SK-N-SH treated with all-trans-retinoic acid at 6 μM for 48 hours (cell line): ENCODE measurements at regions not wholly inside any gene's neighbourhood (a gene's known extent, or its start where the extent isn't known, plus 50 kb on each side); places are given as distances from the start of the nearest gene placed in this dataset.

Source experiments
- ATAC-seq: fragments of 200-7000 bp; cut with Tn5 transposase; 3 replicates; pipeline ENCODE4 v1.9.1; 2020; ENCODE audit warnings: mild to moderate bottlenecking, moderate library complexity
- ARNTL ChIP-seq: fragments of 450-650 bp; formaldehyde crosslinking; IDR thresholded peaks from 2 replicates; pipeline ENCODE4 v1.5.0; 2020; ENCODE audit warnings: low read depth, mild to moderate bottlenecking, moderate library complexity, borderline replicate concordance
- BACH2 ChIP-seq: fragments of 250-450 bp; sonication (Bioruptor Pico); IDR thresholded peaks from 2 replicates; pipeline ENCODE4 v1.9.0; 2021; ENCODE audit warnings: mild to moderate bottlenecking, borderline replicate concordance
- CSDC2 ChIP-seq: fragments of 250-450 bp; sonication (Bioruptor Pico); IDR thresholded peaks from 2 replicates; pipeline ENCODE4 v1.5.0; 2020; ENCODE audit warnings: mild to moderate bottlenecking, moderate library complexity
- GLIS3 ChIP-seq: fragments of 250-450 bp; sonication (Bioruptor Pico); IDR thresholded peaks from 2 replicates; pipeline ENCODE4 v1.5.0; 2020; ENCODE audit warnings: mild to moderate bottlenecking, moderate library complexity
- ISL1 ChIP-seq: fragments of 250-450 bp; sonication (Bioruptor Pico); IDR thresholded peaks from 2 replicates; pipeline ENCODE4 v2.1.2; 2022; ENCODE audit warnings: mild to moderate bottlenecking, moderate library complexity
- OSR1 ChIP-seq: fragments of 250-450 bp; sonication (Bioruptor Pico); IDR thresholded peaks from 2 replicates; pipeline ENCODE4 v1.8.0; 2022; ENCODE audit warnings: moderate library complexity, mild to moderate bottlenecking, inconsistent platforms
- PPARA ChIP-seq: fragments of 250-450 bp; sonication (Bioruptor Pico); IDR thresholded peaks from 2 replicates; pipeline ENCODE4 v1.5.0; 2020; ENCODE audit warnings: mild to moderate bottlenecking, borderline replicate concordance
- RARB ChIP-seq: fragments of 250-450 bp; sonication (Bioruptor Pico); IDR thresholded peaks from 2 replicates; pipeline ENCODE4 v1.8.0; 2021; ENCODE audit warnings: mild to moderate bottlenecking, moderate library complexity
- SNAI2 ChIP-seq: fragments of 250-450 bp; sonication (Bioruptor Pico); IDR thresholded peaks from 2 replicates; pipeline ENCODE4 v1.5.0; 2020; ENCODE audit warnings: mild to moderate bottlenecking, moderate library complexity
- TCF4 ChIP-seq: fragments of 250-450 bp; sonication (Bioruptor Pico); IDR thresholded peaks from 2 replicates; pipeline ENCODE4 v1.8.0; 2021; ENCODE audit warnings: mild to moderate bottlenecking, moderate library complexity, borderline replicate concordance
- TOX ChIP-seq: fragments of 250-450 bp; sonication (Bioruptor Pico); IDR thresholded peaks from 2 replicates; pipeline ENCODE4 v1.8.0; 2021; ENCODE audit warnings: mild to moderate bottlenecking, moderate library complexity, borderline replicate concordance
- ZC3H10 ChIP-seq: fragments of 250-450 bp; sonication (Bioruptor Pico); IDR thresholded peaks from 2 replicates; pipeline ENCODE4 v1.5.1; 2021; ENCODE audit warnings: mild to moderate bottlenecking, moderate library complexity
- ZFP3 ChIP-seq: fragments of 250-450 bp; sonication (Bioruptor Pico); IDR thresholded peaks from 2 replicates; pipeline ENCODE4 v1.5.0; 2020; ENCODE audit warnings: mild to moderate bottlenecking, moderate library complexity
- ZFP30 ChIP-seq: fragments of 450-650 bp; formaldehyde crosslinking; IDR thresholded peaks from 2 replicates; pipeline ENCODE4 v1.5.0; 2022; ENCODE audit warnings: mild to moderate bottlenecking, moderate library complexity
- ZNF565 ChIP-seq: fragments of 450-650 bp; formaldehyde crosslinking; conservative IDR thresholded peaks from 2 replicates; pipeline ENCODE4 v1.5.0; 2020; ENCODE audit warnings: low read depth, mild to moderate bottlenecking, moderate library complexity
- ZNF8 ChIP-seq: fragments of 450-650 bp; formaldehyde crosslinking; IDR thresholded peaks from 2 replicates; pipeline ENCODE4 v1.5.0; 2020; ENCODE audit warnings: mild to moderate bottlenecking, moderate library complexity
- TF ChIP-seq, protein P1 (sequence below): fragments of 250-450 bp; sonication (Bioruptor Pico); IDR thresholded peaks from 2 replicates; pipeline ENCODE4 v1.8.0; 2020; ENCODE audit warnings: mild to moderate bottlenecking, moderate library complexity, borderline replicate concordance
- TF ChIP-seq, protein P2 (sequence below): fragments of 250-450 bp; sonication (Bioruptor Pico); IDR thresholded peaks from 2 replicates; pipeline ENCODE4 v1.5.0; 2020; ENCODE audit warnings: mild to moderate bottlenecking, moderate library complexity
- TF ChIP-seq, protein P3 (sequence below): fragments of 250-450 bp; sonication (Bioruptor Pico); IDR thresholded peaks from 2 replicates; pipeline ENCODE4 v1.5.1; 2021; ENCODE audit warnings: mild to moderate bottlenecking, moderate library complexity

DNA sequence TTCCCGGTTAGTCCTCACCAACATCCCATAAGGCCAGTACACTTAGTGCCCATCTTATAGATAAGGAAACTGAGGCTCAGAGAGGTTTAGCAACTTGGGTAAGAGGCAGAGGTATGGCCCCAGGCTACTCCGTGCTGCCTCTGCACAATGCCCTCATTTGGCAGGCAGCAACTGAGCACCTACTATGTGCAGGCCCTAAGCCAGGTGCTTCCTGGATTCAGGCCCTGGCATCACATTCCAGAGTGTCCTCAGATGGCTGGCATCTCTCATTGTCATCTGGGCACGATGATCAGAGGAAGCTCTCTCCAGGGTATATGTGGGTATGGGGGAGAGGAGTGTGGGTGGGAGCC is 53.8 kb upstream of the PSD2 start:
- TF ChIP-seq OSR1 (CRISPR knock-in tag) (no peak), BACH2 (no peak), RARB (CRISPR knock-in tag) (no peak), ZC3H10 (no peak), ISL1 (CRISPR knock-in tag) (no peak), CSDC2 (CRISPR knock-in tag) (no peak), GLIS3 (no peak), ZNF565 (CRISPR knock-in tag) (no peak), TOX (CRISPR knock-in tag) (no peak), ZFP30 (CRISPR knock-in tag) (no peak)
- TF ChIP-seq, protein P1, sequence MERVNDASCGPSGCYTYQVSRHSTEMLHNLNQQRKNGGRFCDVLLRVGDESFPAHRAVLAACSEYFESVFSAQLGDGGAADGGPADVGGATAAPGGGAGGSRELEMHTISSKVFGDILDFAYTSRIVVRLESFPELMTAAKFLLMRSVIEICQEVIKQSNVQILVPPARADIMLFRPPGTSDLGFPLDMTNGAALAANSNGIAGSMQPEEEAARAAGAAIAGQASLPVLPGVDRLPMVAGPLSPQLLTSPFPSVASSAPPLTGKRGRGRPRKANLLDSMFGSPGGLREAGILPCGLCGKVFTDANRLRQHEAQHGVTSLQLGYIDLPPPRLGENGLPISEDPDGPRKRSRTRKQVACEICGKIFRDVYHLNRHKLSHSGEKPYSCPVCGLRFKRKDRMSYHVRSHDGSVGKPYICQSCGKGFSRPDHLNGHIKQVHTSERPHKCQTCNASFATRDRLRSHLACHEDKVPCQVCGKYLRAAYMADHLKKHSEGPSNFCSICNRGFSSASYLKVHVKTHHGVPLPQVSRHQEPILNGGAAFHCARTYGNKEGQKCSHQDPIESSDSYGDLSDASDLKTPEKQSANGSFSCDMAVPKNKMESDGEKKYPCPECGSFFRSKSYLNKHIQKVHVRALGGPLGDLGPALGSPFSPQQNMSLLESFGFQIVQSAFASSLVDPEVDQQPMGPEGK (CRISPR knock-in tag): no peak
- TF ChIP-seq, protein P2, sequence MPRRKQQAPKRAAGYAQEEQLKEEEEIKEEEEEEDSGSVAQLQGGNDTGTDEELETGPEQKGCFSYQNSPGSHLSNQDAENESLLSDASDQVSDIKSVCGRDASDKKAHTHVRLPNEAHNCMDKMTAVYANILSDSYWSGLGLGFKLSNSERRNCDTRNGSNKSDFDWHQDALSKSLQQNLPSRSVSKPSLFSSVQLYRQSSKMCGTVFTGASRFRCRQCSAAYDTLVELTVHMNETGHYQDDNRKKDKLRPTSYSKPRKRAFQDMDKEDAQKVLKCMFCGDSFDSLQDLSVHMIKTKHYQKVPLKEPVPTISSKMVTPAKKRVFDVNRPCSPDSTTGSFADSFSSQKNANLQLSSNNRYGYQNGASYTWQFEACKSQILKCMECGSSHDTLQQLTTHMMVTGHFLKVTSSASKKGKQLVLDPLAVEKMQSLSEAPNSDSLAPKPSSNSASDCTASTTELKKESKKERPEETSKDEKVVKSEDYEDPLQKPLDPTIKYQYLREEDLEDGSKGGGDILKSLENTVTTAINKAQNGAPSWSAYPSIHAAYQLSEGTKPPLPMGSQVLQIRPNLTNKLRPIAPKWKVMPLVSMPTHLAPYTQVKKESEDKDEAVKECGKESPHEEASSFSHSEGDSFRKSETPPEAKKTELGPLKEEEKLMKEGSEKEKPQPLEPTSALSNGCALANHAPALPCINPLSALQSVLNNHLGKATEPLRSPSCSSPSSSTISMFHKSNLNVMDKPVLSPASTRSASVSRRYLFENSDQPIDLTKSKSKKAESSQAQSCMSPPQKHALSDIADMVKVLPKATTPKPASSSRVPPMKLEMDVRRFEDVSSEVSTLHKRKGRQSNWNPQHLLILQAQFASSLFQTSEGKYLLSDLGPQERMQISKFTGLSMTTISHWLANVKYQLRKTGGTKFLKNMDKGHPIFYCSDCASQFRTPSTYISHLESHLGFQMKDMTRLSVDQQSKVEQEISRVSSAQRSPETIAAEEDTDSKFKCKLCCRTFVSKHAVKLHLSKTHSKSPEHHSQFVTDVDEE: no peak
- no peak for ATAC-seq

DNA sequence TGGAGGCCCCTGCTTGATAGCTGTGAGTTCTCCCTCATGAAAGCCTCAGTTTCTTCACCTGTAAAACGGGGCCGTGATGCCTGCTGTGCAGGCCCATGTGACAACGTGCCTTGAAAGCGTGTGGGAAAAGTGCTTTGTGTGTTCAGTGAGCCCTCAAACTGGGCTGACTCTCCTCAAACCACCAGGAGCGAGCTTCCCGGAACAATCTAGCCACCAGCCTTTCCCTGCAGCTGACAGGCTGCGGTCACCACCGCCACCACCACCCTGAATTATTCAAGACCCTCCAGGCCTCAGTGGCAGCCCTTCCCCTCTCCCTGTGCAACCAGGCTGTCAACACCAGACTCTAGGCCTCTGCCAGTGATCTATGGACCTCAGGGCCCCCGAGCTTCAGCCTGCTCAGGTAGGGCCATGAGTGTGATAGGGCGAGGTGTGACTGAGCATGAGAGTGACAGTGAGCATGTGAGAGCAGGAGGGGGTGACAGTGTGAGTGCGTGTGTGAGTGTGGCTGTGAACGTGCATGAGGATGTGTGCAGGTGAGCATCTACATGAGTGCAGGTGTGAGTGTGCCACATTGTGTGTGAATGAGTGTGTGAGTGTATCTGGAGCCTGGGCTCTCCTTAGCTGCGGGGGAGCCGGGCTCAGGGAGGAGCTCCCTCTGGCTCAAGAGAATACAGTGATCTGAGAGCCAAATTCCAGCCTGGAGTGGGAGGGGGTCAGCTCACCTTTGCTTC is 53.3 kb upstream of the PSD2 start:
- no peak for ATAC-seq
- TF ChIP-seq, protein P3, sequence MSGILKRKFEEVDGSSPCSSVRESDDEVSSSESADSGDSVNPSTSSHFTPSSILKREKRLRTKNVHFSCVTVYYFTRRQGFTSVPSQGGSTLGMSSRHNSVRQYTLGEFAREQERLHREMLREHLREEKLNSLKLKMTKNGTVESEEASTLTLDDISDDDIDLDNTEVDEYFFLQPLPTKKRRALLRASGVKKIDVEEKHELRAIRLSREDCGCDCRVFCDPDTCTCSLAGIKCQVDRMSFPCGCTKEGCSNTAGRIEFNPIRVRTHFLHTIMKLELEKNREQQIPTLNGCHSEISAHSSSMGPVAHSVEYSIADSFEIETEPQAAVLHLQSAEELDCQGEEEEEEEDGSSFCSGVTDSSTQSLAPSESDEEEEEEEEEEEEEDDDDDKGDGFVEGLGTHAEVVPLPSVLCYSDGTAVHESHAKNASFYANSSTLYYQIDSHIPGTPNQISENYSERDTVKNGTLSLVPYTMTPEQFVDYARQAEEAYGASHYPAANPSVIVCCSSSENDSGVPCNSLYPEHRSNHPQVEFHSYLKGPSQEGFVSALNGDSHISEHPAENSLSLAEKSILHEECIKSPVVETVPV: no peak
- TF ChIP-seq ZFP3: no peak
- TF ChIP-seq RARB (CRISPR knock-in tag): no peak
- no peak for TF ChIP-seq GLIS3
- no peak for TF ChIP-seq TCF4
- TF ChIP-seq SNAI2: no peak
- TF ChIP-seq PPARA: no peak
- no peak for TF ChIP-seq ARNTL (CRISPR knock-in tag)
- TF ChIP-seq TOX (CRISPR knock-in tag): no peak
- TF ChIP-seq ZFP30 (CRISPR knock-in tag): no peak
- TF ChIP-seq ISL1 (CRISPR knock-in tag): no peak
- no peak for TF ChIP-seq CSDC2 (CRISPR knock-in tag)
- TF ChIP-seq, all 23 proteins: peak for 0

DNA sequence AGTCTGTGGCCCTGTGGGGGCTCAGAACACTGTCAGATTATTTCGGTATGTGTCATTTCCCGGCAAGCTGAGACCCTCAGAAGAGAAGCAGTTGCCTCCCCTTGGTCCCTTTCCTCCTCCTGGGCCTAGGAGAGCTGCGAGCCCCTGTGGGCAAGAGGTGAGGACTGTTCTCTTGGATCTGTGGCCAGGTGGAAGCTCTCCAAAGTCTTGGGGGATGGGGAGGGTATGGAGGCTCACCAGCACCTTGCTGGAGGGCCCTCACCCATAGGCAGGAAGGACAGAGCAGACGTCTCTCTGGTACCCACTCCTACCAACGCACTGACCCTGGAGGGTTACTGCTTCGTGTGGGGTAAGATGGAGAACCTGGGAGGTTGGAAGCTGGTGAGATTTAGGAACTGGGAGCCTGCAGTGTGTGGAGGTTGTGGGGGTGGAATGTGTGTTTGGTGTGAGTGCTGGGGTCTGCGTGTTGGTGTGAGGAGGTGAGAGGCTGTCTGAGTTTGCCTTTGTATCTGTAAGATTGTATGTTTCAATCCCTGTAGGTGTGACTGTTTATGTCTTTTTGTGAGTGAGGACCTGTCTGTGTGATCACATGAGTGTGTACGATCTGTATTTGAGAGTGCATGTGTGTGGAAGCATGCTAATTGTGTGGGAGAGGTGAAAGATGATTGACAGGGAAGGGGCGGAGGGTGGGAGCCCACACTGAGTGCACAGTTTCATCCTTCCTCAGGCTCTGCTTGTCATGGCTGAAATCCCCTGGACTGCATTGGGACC is 52.4 kb upstream of the PSD2 start:
- TF ChIP-seq ZNF565 (CRISPR knock-in tag) (no peak), PPARA (no peak), OSR1 (CRISPR knock-in tag) (no peak), ZFP30 (CRISPR knock-in tag) (no peak), ZC3H10 (no peak), ZNF8 (no peak)
- TF ChIP-seq, protein P2: no peak
- TF ChIP-seq, protein P1 (CRISPR knock-in tag): no peak
- no peak for ATAC-seq
